HG03520 (cell line): ENCODE measurements at regions not wholly inside any gene's neighbourhood (a gene's known extent, or its start where the extent isn't known, plus 50 kb on each side); places are given as distances from the start of the nearest gene placed in this dataset.

ENCODE experiments used
- ATAC-seq: cut with Tn5 transposase; IDR thresholded peaks from one replicate; pipeline ENCODE4 v1.9.1; 2021; ENCODE audit warnings: mild to moderate bottlenecking, moderate library complexity; ENCODE audit not compliant: unreplicated experiment

GRCh38 chr5:164005071-164005470 lies 499.7 kb downstream of the MAT2B start:
- no peak for ATAC-seq

- no peak for ATAC-seq
These were observed 501.6 kb downstream of the MAT2B start for GRCh38 chr5:164007064-164007463.

DNA sequence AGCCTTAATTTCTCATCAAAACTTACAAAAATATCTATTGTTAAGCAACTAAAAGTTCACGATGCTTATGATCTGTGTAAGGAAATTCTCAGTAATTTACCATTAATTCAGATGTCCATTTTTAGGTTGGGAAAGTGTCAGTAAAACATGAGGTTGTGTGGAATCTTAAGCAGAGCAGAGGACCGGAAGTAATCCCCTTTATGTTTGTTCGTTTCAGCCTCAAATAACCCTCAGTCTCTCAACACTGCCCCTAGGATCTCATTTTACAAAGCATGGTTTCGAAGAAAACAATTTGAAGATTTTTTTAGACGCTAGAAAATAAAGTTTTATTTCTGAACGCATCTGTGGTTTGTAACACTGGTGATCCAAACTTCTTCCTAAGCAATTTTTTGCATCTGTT lies 504.2 kb downstream of the MAT2B start:
- ATAC-seq = no peak

DNA sequence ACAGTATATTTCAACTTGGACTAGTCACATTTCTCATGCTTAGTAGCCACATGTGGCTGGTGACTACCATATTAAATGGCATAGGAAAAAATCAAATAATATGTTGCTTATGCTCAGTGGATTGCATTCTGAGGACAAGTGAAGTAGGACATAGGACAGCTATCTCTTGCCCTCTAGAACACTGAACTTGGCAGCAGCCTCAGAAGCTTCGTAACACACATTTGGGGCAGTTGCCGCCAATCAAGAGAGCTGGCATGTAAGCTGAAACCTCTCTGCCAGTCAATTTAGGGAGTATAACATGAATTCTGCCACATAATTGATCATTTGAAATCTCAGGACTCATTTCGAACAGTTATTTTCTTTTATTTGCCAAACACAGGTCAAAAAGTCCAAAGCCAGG lies 505.5 kb downstream of the MAT2B start:
- no peak for ATAC-seq

DNA sequence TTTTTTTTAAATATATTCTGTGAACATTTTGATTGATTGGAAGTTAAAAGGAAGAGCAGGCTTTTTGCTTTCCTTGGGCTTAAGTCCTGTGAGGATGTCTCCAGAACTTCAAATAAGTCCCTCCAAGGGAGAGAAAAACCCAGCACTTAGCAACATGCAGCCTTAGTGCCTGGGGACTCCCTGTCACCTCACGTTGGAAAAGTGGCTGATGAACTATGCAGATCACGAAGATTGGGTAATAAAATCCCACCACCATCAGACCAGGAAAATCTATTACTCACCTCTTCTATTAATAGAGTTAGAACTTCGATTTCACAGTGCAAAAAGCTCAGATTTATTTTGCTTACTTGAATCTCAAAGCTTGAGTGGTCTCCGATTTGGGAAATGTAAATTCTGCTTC lies 507.0 kb downstream of the MAT2B start:
- ATAC-seq = no peak

- peak; percentile 88 for ATAC-seq
These were observed 507.8 kb downstream of the MAT2B start for GRCh38 chr5:164013077-164013670.

GRCh38 chr5:164020116-164020515 lies 514.7 kb downstream of the MAT2B start:
- ATAC-seq = no peak

- no peak for ATAC-seq
These were observed 522.3 kb downstream of the MAT2B start for GRCh38 chr5:164027738-164028137.

GRCh38 chr5:164038128-164038783 lies 532.8 kb downstream of the MAT2B start:
- ATAC-seq = no peak

- no peak for ATAC-seq
These were observed 535.7 kb downstream of the MAT2B start for GRCh38 chr5:164041105-164041504.

DNA sequence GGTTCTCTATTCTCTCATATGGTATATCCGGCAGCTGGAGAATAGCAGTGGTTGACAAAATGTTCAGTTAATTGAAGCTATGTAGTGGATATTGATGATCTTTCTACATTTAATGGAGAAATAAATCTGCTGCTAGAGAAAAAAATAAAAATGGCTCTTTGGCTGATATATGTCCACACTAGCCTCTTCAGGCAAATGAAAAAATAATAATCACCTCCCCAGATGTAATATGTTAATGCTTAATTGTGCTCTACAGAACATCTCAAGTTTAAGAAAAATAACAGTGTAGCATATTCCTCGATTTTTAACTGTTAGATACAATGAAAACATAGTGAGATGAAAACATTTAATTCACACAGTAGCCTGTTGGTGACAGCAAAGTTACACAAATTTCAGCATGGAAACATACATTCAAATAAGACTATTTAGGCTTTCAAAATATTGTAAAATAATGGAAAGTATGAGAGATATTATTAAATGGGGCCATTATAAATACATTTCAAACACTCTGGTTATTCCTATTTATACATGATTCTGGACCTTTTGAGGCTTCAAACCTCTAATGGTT lies 543.0 kb downstream of the MAT2B start:
- no peak for ATAC-seq

GRCh38 chr5:164051745-164052144 lies 546.3 kb downstream of the MAT2B start:
- ATAC-seq = no peak

DNA sequence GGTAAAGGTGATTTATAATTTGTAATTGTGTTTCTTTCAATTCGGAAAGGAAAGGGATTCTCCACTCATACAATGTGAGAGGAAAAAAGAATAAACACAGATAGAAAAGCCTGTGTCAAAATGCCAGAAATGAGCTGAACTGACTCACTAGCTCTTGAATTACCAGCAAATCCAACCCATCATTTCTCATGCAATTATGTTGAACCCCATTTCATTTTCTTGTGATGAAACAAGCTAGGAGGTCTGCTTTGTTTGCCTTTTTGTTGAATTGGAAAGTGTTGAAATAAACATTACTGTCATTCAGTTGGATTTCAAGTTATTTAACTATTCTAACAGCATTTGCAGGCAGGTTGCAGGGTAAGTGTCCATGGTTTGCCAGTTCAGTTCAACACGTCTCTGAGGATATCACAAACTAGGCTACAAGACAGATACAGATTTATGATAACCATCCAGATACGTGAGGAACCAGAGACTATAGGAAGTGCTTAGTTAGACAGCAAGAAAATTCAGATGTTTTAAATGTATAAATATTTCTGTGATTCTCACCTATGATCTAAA lies 547.2 kb downstream of the MAT2B start:
- no peak for ATAC-seq

DNA sequence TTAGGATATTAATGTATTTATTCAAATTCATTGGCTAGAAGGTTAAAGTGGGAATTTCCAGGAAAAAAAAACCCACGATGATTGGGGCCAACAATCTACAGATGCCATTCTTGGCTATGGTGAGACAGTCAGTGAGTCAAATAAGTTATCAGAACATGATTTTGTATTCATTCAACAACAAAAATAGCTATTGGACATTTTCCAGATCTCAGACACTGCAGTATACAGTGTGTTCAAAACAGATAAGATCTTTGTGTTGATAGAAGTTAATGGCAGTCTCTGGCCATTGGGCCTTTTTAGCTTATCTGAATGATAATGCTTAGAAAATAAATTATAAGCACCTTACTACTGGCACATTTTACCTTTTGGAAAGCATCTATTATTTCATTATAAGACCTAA lies 547.7 kb downstream of the MAT2B start:
- ATAC-seq = no peak

DNA sequence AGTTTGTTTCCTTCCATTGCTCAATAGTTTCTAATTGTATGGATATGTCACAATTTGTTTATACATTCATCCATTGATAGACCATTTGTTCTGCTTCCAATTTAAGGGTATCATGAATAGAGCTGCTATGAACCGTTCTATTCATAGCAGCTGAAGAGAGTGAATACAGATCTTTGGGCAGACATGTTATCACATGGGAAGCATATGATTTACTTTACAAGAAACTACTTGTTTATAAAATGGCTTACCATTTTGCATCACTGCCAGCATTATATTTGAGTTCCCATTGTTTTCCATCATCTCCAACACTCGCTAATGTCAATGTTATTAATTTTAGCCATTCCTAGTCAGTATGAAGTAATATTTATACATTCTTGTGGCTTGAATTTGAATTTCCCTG lies 549.0 kb downstream of the MAT2B start:
- ATAC-seq = no peak

GRCh38 chr5:164057121-164057520 lies 551.7 kb downstream of the MAT2B start:
- ATAC-seq = no peak

DNA sequence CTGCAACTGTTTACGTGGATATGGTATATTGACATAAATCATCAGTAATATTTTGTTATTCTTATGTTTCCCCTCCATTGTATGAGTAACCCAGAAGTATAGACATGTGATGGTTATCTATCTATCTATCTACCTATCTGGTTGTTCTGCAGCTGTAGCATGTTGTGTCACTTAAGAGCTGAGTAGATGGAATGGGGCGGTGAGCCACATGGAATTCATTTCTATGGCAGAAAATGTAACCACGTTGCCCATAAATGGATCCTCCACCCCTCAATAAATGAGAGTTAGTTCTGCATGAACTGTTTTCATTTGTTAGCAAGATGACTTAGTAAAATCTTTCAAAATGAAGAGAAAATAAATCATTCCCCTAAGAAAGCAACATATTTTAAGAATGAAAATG lies 553.2 kb downstream of the MAT2B start:
- ATAC-seq = no peak

DNA sequence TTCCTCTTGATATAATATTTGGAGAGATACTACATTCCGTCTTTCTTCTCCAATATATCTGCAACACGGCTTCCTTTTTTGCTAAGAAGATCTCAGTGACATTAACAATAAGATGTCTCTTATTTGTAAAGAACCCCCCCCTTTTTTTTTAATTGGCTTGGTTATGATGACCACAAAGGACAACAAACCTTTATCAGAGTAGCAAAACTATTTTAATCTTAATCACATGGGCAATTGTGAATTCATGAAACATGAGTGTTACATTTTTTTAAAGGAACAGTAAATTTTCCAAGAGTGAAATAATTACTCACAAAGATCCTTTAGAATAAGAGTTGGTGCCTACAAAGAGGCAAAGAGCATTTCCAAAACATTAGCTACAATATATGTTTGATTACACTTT lies 554.1 kb downstream of the MAT2B start:
- no peak for ATAC-seq

GRCh38 chr5:164060786-164061355 lies 555.5 kb downstream of the MAT2B start:
- no peak for ATAC-seq

DNA sequence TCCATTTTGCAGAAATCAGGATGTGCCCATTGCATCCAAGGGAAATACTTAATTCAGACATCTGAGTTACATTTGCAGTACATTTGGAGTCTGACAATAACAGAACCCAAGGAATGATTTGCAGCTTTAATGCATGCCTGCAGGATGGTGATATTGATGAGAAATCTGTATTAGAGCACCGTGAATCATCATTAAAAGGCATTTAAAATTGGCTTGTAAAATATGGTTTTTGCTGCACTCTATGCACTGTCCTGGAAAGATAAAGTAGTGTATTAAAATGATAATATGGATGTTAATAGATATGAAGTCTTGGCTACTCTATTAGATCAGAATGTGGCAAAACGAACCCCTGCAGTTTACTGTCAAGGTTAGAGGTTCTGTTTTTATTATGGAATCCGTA lies 556.9 kb downstream of the MAT2B start:
- ATAC-seq = no peak

DNA sequence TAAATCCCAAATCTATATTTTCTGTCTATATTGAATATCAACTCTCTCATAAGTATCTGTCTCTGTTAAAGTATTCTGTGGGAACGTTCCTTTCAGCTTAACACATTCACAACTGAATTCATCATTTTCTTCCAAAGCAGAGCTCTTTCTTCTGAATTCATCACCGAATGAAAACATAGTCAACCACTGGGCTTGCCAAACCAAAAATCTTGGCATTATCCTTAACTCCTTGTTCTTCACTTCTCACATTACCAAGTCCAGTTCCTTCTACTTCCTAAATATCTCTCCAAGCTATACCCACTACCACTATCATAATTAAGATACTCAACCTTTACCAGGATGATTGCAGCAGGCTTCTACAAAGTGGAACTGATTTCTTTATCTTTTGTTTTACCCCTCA lies 559.8 kb downstream of the MAT2B start:
- ATAC-seq = no peak

GRCh38 chr5:164071671-164072070 lies 566.3 kb downstream of the MAT2B start:
- ATAC-seq = no peak
